Mesenteric fat pad (tissue), 1 donor: ENCODE measurements at regions not wholly inside any gene's neighbourhood (a gene's known extent, or its start where the extent isn't known, plus 50 kb on each side); places are given as distances from the start of the nearest gene placed in this dataset.
A peak's percentile ranks its signal among the peaks of the same experiment; 100 is the strongest.

Source experiments
- DNase-seq: peaks from one replicate; pipeline ENCODE4 v3.0.0-alpha.2; 2020; ENCODE audit warnings: low spot score
- donor health status: DM: yes; HTN: yes; CAD: no.

GRCh38 chr7:57250801-57251200, 118.6 kb upstream of the ZNF479 start:
- DNase-seq = peak; percentile 16

DNA sequence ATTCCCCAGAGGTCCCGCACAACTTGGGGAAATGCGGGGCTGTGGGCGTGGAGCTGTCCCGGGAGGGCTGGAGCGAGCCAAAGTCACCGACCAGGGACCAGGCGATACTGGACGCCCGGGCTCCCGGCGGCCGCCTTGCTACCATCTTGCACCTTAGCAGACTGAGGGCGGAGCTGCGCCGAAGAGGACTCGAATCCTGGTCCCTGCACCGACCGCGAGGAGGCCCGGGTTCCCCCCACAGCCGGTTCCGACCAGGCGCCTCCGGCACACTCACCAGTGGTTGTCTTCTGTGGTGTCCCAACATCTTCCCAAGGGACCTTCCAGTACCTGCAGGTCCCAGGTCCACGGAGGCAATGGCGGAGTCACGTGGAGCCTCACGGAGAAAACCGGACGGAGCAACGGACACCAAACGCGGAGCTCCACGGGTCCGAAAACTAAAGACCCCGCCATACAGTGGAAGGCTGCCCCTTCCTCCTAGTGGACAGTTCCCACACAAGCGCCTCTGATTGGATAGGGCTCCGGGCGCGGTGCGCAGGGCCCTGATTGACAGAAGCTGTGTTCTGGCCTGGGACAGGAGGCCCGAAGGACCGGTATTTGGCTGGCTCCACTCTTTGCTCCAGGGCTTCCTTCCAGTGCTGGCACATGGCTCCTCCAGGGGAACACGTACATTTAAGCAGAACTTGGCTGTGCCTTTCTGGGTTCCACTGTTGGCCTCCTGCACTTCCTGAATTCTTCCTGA, 124.6 kb upstream of the ZNF479 start:
- DNase-seq = no peak

- DNase-seq = no peak
Measured at GRCh38 chr7:57274535-57275283, 142.5 kb upstream of the ZNF479 start.

DNA sequence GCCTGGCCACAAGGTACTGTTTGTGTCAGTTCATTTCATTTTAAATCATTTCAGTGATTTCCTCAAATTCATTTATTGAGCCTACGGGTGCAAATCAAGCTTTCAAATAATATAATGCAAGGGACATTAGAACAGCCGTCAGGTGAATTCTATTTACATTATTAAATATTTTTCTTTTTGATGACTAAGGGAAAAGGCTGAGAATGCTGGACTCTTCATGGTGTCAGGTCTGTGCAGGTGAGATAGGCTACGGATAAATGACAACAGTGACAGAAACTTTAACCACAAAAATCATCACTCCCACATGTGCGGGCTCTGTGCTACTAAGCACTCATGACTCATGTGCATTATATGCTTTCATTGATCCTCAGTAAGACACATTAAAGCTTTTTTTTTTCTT, 149.2 kb upstream of the ZNF716 start:
- DNase-seq = no peak

GRCh38 chr7:57305192-57305748, 144.7 kb upstream of the ZNF716 start:
- DNase-seq = no peak

DNA sequence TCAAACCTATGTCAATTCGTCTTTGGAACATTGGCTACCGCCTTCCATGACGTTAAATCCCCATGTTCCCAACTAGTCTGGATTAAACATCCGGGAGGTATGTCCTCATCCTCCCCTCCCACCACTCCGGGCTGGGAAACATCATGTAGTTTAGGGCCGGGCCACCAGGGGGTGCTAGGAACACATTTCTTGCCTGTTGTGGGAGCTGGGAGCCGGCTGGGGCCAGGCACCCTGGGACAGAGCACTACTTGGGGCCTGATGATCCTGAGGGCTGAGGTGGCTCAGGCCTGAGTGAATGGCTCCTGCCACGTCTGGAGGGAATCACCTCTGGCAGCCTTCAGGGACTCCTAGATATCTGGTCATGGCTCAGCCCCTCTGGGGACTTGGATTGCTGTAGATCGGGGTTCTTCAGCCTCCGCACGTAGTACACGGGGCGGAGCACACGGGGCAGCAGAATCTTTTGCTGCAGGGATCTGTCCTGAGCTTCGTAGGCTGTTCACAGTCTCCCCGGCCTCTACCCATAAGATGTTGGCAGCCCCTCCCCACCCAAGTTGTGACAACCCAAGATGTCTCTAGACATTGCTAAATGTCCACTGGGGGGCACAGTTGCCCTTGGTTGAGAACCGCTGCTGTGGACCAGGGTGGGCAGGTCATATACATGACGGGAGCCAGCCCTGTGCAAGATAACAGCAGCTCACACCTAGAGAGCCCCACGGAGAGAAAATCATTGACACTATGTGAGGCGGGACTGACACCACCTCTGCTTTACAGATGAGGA, 141.2 kb upstream of the ZNF716 start:
- no peak for DNase-seq

DNA sequence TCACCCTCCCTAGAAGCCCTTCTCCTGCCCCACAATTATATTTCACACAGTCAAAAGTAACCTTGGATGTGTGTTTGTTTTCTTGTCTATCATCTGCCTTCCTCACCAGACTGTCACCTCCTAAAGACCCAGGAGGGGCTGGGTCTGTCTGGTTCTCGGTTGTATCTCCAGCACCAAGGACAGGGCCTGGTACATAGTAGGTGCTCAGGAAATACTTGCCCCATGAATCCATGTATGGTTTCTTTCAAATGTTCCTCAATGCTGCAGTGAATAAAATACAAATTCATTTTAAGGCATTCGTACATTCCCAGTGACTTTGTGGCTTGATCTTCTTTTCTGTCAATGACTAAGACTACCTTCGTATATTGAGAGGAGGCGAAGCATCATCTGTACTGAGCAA, 122.9 kb upstream of the ZNF716 start:
- DNase-seq = no peak

GRCh38 chr7:57328457-57328856, 121.5 kb upstream of the ZNF716 start:
- no peak for DNase-seq

DNA sequence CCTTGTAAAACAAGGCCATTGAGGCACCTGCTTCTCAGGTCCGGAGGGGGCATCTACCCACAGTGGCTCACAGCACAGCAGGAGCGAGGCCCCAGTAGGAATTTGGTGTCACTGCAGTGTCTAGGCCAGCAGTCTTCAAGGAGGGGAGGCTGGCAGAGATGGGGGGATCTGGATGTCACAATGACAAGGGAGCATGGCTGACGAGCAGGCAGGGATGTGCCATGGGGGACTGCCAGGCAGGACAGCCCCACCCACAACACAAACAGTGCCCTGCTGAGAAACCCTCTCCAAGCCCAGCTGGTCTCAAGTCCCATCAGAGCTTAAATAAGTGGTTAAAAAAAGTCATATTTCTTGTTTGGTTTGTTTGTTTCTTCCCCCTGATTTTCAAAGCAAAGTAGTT, 121.0 kb upstream of the ZNF716 start:
- DNase-seq = no peak

- no peak for DNase-seq
Measured at GRCh38 chr7:57339198-57339944, 110.6 kb upstream of the ZNF716 start.

DNA sequence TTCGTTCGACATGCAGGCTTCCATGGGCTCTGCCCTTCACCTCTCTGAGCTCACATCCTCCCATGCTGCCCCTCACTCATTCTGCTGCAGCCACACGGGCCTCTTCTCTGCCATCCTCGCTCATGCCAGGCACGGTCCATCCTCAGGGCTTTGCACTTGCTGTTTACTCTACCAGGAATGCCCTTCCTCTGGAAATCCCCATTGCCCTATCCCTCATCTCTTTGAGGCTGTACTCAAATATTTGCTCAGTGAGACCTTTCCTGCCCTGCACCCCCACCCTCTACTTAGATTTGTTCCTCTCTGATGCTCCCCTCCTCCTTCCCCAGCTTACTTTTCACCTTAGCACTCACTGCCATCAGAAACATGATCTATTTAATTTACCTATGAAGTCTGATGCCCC, 107.0 kb upstream of the ZNF716 start:
- no peak for DNase-seq

DNA sequence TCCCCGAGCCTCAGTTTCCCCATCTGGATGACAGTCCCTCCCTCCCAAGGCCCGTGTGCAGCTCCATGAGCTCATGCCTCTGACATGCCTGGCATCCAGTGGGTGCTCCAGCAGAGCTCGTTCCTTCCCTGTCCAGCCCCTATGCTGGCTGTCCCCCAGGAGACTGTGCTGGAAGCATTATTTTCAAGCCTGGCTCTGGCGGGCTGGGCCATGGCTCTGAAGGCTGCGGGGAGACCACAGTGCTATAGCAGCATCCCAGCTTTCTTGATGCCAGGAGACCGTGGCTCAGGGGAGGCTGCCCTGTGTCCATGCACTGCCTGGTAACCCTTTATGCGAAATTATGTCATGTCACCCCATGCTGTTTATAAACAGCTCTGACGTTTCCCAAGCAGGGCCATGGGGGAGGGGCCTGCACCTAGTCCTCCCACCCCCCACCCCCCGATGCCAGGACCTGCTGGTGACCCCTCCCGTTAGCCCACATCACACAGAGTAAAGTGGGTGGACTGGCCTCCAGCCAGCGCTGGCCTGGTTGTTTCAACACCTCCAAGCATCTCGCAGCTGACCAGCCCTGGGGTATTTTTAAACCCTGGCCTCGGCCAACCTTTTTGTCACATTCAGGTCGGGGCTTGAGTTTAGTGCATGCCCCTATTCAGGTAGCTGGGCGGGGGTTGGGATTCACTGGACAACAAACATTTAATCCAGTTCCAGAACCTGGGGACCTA, 105.9 kb upstream of the ZNF716 start:
- no peak for DNase-seq

DNA sequence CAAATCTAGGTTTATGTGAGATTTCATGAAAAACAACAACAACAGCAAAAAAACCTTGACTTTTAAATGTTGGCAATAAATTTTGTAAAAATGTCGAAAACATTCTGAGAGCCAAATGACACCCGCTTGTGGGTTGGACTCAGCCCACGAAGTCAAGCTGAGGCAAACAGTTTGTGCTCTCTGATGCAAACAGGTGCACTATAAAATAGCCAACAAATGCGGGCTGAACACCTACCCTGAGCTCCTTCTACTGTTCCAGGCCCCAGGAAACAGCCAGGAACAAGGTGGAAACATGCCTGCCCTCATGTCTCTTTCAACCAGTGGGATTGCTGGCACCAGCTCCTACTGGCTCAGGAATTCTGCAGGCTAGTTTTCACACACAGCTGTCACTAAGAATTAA, 105.0 kb upstream of the ZNF716 start:
- DNase-seq = no peak

DNA sequence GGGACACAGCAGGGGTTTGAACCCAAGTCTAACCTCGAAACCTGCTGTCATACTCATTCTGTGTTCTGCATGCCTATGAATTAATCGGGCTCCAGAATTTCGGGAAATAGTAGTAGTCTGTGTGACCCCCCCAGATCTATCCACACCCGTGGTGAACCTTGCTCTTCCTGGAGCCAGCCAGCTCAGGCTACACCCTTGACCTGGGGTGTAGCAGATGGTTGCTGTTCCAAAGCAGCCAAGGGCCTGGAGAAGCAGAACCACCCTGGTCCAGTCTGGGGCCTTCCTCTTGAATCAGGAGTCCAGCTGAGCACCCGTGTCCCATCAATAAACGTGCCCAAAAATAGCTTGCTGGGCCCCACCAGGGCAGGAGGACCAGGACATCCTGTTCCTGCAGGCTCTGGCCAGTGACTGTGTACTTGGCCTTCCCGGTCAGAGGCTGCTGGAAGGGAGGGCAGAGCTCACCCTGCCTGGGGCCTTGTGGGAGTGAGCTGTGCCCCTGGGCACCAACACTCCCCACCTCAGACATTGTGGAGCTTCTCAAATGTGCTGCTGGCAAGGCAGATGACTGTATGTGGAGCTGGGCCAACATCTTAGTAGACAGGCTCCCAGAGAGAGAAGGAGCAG, 101.2 kb upstream of the ZNF716 start:
- DNase-seq = no peak

DNA sequence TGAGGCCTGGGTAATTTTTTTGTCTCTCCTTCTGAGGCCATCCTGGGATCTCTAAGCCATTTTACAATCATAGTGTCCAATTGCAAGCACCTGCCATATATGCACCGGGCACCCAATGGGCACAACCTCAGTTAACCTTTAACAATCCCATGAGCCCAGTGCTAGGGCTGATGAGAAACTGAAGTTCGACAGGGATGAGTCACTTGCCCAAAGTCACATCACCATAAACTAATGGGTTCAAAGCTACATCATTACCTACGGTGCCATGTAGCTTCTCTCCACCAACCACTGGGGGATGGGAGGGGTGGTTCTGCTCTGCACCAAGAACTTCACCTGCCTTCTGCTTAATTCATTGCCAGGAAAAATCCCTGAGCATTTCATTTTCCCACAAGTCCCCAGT, 95.8 kb upstream of the ZNF716 start:
- no peak for DNase-seq

DNA sequence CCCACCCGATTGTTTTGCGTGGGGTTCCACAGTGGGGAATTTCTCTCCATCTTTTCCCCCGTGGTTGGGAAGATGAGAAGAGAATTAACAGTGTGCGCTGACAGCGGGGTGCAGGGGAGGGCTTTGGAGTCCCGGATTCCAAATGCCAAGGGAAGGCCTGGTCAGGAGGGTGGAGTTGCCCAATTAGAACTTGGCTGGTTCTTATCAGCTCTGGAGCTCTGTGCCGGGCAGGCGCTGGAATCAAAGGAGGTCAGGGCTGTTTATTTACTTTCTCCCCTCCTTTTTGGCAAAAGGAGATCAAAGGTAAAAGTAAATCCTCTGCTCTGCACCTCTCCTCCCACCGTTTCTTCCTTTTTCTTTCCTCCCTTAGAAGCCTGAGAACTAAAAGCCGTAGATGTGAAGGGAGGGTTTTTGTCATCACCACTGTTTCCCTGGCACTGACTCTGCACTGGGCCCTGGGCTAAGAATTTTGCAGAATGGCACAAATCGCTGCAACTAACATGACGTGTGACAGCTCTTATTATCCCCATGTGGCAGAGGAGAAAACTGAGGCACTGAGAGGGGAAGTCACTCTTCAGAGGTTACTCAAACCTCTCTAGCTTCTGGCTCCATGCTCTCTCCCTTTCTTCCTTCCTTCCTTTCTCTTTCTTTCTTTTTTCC, 95.2 kb upstream of the ZNF716 start:
- DNase-seq = no peak

DNA sequence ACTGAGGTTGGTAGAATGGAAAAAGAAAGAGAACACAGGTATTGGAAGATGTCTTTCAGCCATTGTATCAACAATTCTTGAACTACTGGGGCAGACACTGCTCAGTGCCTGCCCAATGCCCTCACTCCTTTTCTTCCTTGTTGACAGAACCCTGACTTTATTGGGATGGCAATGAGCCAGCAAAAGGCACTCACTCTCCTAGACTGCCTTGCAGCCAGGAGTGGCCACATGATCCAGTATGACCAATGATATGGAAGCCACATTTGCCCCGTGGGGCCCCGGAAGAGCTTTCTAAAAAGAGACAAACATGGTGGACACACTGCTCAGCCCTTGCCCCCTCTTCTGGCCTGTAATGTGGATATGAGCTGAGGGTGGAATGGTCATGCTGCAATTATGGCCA, 88.6 kb upstream of the ZNF716 start:
- DNase-seq = no peak

DNA sequence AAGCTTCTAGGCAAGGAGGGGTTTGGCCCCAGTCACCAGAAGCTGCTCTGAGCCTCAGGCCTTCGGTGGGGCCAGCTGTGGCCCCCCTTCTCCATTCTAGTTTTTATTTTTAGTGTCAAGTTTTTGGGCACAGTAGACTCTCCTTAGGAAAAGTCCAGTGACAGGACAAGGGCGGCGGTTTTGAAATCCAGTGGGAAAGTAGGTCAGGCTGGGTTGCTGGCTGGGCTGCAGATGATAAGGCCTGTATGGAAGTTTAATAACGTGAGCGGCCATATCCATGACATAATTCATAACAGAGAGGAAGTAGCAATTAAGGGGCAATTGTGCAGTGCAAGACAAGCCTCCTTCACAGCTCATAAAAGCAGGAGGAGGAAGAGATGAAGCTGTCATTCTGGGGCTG, 87.1 kb upstream of the ZNF716 start:
- no peak for DNase-seq

GRCh38 chr7:57363321-57363720, 86.7 kb upstream of the ZNF716 start:
- DNase-seq = no peak
